Osteocyte (in vitro differentiated cells): ENCODE measurements at regions not wholly inside any gene's neighbourhood (a gene's known extent, or its start where the extent isn't known, plus 50 kb on each side); places are given as distances from the start of the nearest gene placed in this dataset.
A peak's percentile ranks its signal among the peaks of the same experiment; 100 is the strongest.

Experiments
- DNase-seq: peaks from one replicate; pipeline ENCODE4 v3.0.0; 2021; ENCODE audit warnings: mixed read lengths; ENCODE audit not compliant: unreplicated experiment; ENCODE audit errors: extremely low spot score
- H3K27ac Mint-ChIP-seq: one replicate; pipeline ENCODE4 v1.8.0; 2021; ENCODE audit warnings: mild to moderate bottlenecking, mixed read lengths; ENCODE audit not compliant: unreplicated experiment
- H3K27me3 Mint-ChIP-seq: one replicate; pipeline ENCODE4 v1.8.0; 2021; ENCODE audit warnings: mixed read lengths; ENCODE audit not compliant: unreplicated experiment
- H3K36me3 Mint-ChIP-seq: one replicate; pipeline ENCODE4 v1.8.0; 2021; ENCODE audit warnings: mixed read lengths; ENCODE audit not compliant: unreplicated experiment
- H3K4me1 Mint-ChIP-seq: one replicate; pipeline ENCODE4 v1.8.0; 2021; ENCODE audit warnings: mixed read lengths; ENCODE audit not compliant: unreplicated experiment
- H3K4me3 Mint-ChIP-seq: one replicate; pipeline ENCODE4 v1.8.0; 2021; ENCODE audit warnings: mild to moderate bottlenecking, moderate library complexity, mixed read lengths; ENCODE audit not compliant: unreplicated experiment
- H3K9me3 Mint-ChIP-seq: one replicate; pipeline ENCODE4 v1.8.0; 2021; ENCODE audit warnings: mixed read lengths; ENCODE audit not compliant: unreplicated experiment
- CTCF ChIP-seq: fragments of 200-600 bp; sonication (generic); IDR thresholded peaks from 2 replicates; pipeline ENCODE4 v1.5.0; 2021; ENCODE audit warnings: antibody characterized with exemption, mild to moderate bottlenecking, moderate library complexity

DNA sequence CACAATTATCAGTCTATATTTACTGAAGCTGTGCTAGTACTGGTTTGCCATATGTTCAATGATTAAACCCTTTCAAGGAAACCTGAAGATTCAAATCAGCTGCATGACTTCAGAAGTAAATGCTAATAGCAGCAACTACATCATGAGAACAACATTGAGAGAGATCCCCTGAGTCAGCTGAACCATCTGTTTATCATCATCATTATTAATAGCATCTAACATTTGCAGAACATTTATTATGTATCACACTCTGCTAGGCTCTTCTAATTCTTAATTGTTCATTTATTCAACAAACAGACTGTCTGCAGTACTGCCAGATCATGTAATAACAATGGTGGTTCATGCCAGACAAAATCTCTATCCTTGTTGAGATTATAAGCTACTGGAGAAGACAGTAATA is 157.4 kb downstream of the KLHL28 start:
- Mint-ChIP-seq H3K27me3 (peaks cover 7% of the 10 kb centered on the region), H3K36me3 (no peaks in the 10 kb centered on the region), H3K4me1 (no peaks in the 10 kb centered on the region), H3K4me3 (no peak overlapping the region), H3K27ac (no peak overlapping the region), H3K9me3 (no peaks in the 10 kb centered on the region)
- no peak for TF ChIP-seq CTCF
- no peak for DNase-seq

GRCh38 chr14:44803239-44803905 is 158.4 kb downstream of the KLHL28 start:
- Mint-ChIP-seq H3K27ac (no peak overlapping the region), H3K4me3 (no peak overlapping the region), H3K4me1 (no peaks in the 10 kb centered on the region), H3K9me3 (no peaks in the 10 kb centered on the region), H3K27me3 (peaks cover 7% of the 10 kb centered on the region), H3K36me3 (no peaks in the 10 kb centered on the region)
- no peak for DNase-seq
- TF ChIP-seq CTCF = peak; percentile 74

- no peak for TF ChIP-seq CTCF
- no peak overlapping the region for H3K27ac Mint-ChIP-seq
Measured at GRCh38 chr14:44798386-44799242, 163.1 kb downstream of the KLHL28 start.

GRCh38 chr14:44795725-44796124 is 166.0 kb downstream of the KLHL28 start:
- peaks cover 2% of the 10 kb centered on the region for H3K27me3 Mint-ChIP-seq
- no peak for DNase-seq
- H3K36me3 Mint-ChIP-seq = no peaks in the 10 kb centered on the region
- no peak overlapping the region for H3K4me3 Mint-ChIP-seq
- H3K27ac Mint-ChIP-seq = no peak overlapping the region
- TF ChIP-seq CTCF = no peak
- H3K4me1 Mint-ChIP-seq = no peaks in the 10 kb centered on the region
- H3K9me3 Mint-ChIP-seq = no peaks in the 10 kb centered on the region

More at GRCh38 chr14:44798386-44799242, 163.1 kb downstream of the KLHL28 start:
- Mint-ChIP-seq H3K4me1 (no peaks in the 10 kb centered on the region), H3K36me3 (no peaks in the 10 kb centered on the region), H3K4me3 (no peak overlapping the region), H3K27me3 (peaks cover 2% of the 10 kb centered on the region), H3K9me3 (no peaks in the 10 kb centered on the region)
- no peak for DNase-seq

GRCh38 chr14:44791730-44792129 is 170.0 kb downstream of the KLHL28 start:
- TF ChIP-seq CTCF = no peak
- Mint-ChIP-seq H3K4me1 (no peaks in the 10 kb centered on the region), H3K4me3 (no peak overlapping the region), H3K27ac (no peak overlapping the region), H3K36me3 (no peaks in the 10 kb centered on the region), H3K9me3 (no peaks in the 10 kb centered on the region), H3K27me3 (peaks cover 2% of the 10 kb centered on the region)
- no peak for DNase-seq
